PC-9 (cell line): ENCODE measurements at regions not wholly inside any gene's neighbourhood (a gene's known extent, or its start where the extent isn't known, plus 50 kb on each side); places are given as distances from the start of the nearest gene placed in this dataset.

Experiments
- EZH2 ChIP-seq: fragments of 200-600 bp; sonication (generic); IDR thresholded peaks from 2 replicates; pipeline ENCODE4 v1.8.0; 2017; ENCODE audit warnings: antibody characterized with exemption, low read depth
- TF ChIP-seq, protein P1 (sequence below): fragments of 200-600 bp; sonication (generic); conservative IDR thresholded peaks from 2 replicates; pipeline ENCODE4 v1.6.1; 2017; ENCODE audit warnings: mixed run types, antibody characterized with exemption, mild to moderate bottlenecking, moderate library complexity

DNA sequence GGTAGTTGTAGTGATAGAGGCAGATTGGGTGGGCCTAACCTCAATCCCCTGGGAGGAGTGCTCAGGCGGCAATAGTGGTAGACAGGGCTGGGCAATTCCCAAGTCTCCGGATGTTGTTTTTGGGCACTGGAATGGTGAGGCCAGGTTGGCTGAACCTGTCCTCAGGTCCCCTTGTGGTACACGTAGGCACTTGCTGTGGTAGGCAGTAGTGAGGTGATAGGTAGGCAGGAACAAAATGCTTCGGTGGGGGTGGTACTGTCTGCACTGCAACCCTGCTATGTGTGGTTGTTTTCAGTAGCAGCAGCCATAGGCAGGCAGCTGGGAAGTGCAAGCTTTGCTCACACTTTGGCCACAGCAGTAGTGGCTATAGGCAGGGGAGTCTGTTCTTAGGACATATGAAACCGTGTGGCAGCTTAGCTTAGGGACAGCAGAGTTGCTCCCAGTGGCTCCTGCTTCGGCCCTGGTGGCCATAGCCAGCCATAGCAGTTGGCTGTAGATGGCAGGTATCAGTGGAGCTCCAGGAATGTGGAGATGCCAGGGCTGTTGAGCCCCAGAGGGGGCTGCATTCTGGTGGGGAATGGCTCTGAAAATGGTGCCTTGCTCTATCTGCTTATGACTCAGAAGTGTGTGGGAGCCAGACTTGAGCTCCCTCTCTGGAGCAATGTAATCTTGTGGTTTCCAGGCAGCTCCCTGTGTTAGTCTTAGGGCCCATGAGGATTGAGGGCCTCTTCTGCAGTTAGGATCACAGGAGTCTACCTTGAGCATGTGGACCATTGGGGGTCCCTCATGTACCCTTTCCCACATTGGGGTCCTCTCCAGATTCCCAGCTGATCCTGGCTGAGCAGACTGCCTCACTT, 241.8 kb upstream of the BMP2 start:
- TF ChIP-seq, protein P1, sequence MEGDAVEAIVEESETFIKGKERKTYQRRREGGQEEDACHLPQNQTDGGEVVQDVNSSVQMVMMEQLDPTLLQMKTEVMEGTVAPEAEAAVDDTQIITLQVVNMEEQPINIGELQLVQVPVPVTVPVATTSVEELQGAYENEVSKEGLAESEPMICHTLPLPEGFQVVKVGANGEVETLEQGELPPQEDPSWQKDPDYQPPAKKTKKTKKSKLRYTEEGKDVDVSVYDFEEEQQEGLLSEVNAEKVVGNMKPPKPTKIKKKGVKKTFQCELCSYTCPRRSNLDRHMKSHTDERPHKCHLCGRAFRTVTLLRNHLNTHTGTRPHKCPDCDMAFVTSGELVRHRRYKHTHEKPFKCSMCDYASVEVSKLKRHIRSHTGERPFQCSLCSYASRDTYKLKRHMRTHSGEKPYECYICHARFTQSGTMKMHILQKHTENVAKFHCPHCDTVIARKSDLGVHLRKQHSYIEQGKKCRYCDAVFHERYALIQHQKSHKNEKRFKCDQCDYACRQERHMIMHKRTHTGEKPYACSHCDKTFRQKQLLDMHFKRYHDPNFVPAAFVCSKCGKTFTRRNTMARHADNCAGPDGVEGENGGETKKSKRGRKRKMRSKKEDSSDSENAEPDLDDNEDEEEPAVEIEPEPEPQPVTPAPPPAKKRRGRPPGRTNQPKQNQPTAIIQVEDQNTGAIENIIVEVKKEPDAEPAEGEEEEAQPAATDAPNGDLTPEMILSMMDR = no peak; the same call in 1 of the 2 replicates
- no peak for TF ChIP-seq EZH2
